K562 (cell line): ENCODE measurements at regions not wholly inside any gene's neighbourhood (a gene's known extent, or its start where the extent isn't known, plus 50 kb on each side); places are given as distances from the start of the nearest gene placed in this dataset.

Source experiments
- ARID3A ChIP-seq: IDR thresholded peaks from 2 replicates; pipeline ENCODE4 v1.6.1; 2012; ENCODE audit warnings: low read depth, low read length, improper control_type of control experiment, borderline replicate concordance
- ATF6 ChIP-seq: sonication (generic); formaldehyde crosslinking; IDR thresholded peaks from 2 replicates; pipeline ENCODE4 v1.4.0; 2020; ENCODE audit warnings: mild to moderate bottlenecking, missing genetic modification reagents
- BRCA1 ChIP-seq, 2 experiments: fragments of 450-650 bp in 1 of 2; sonication (generic) in 1 of 2; formaldehyde crosslinking in 1 of 2; IDR thresholded peaks; 2 replicates each; pipeline versions ENCODE4 v1.5.0 to v1.6.1; 2017 to 2020; ENCODE audit warnings: mild to moderate bottlenecking in 1 of 2, missing genetic modification reagents in 1 of 2
- CAMTA2 ChIP-seq: fragments of 250-450 bp; sonication (Bioruptor Pico); conservative IDR thresholded peaks from 2 replicates; pipeline ENCODE4 v1.5.1; 2022
- CHCHD3 ChIP-seq: fragments of 250-450 bp; sonication (Bioruptor Pico); IDR thresholded peaks from 2 replicates; pipeline ENCODE4 v2.1.2; 2022; ENCODE audit warnings: mild to moderate bottlenecking
- E2F5 ChIP-seq: sonication (generic); formaldehyde crosslinking; IDR thresholded peaks from 2 replicates; pipeline ENCODE4 v1.8.0; 2022; ENCODE audit warnings: mild to moderate bottlenecking, missing genetic modification reagents
- EP300 ChIP-seq: IDR thresholded peaks from 2 replicates; pipeline ENCODE4 v1.6.1; 2012; ENCODE audit warnings: low read length, improper control_type of control experiment
- KDM2B ChIP-seq: fragments of 250-450 bp; sonication (Bioruptor Pico); IDR thresholded peaks from 2 replicates; pipeline ENCODE4 v1.8.0; 2021; ENCODE audit warnings: mild to moderate bottlenecking, moderate library complexity
- MCM7 ChIP-seq, 2 experiments: fragments of 450-650 bp; IDR thresholded peaks; 2 replicates each; pipeline ENCODE4 v1.6.1; 2016 to 2018
- MEIS2 ChIP-seq: fragments of 450-650 bp; IDR thresholded peaks from 2 replicates; pipeline ENCODE4 v1.6.1; 2014; ENCODE audit warnings: mild to moderate bottlenecking; ENCODE audit not compliant: partially characterized antibody
- PML ChIP-seq: IDR thresholded peaks from 2 replicates; pipeline ENCODE4 v1.6.1; 2012; ENCODE audit warnings: low read length, inconsistent platforms
- TAF15 ChIP-seq: fragments of 200-400 bp; formaldehyde crosslinking; IDR thresholded peaks from 2 replicates; pipeline ENCODE4 v1.6.1; 2017; ENCODE audit warnings: mild to moderate bottlenecking, low read depth, low read length, moderate library complexity
- ZNF146 ChIP-seq: IDR thresholded peaks from one replicate; pipeline ENCODE4 v1.6.1; 2018; ENCODE audit warnings: missing compliant biosample characterization; ENCODE audit not compliant: unreplicated experiment
- ZNF24 ChIP-seq: fragments of 450-650 bp; IDR thresholded peaks from 2 replicates; pipeline ENCODE4 v1.6.1; 2016
- ZNF253 ChIP-seq: fragments of 250-450 bp; sonication (Bioruptor Pico); conservative IDR thresholded peaks from 2 replicates; pipeline ENCODE4 v1.6.1; 2021; ENCODE audit warnings: mild to moderate bottlenecking
- ZNF354B ChIP-seq: fragments of 250-450 bp; sonication (Bioruptor Pico); IDR thresholded peaks from 2 replicates; pipeline ENCODE4 v1.4.0; 2020
- ZNF589 ChIP-seq: fragments of 200-800 bp; sonication (Bioruptor generic); IDR thresholded peaks from 2 replicates; pipeline ENCODE4 v1.6.1; 2016; ENCODE audit warnings: low read depth, missing genetic modification characterization, missing compliant biosample characterization
- ZNF592 ChIP-seq: fragments of 450-650 bp; IDR thresholded peaks from 2 replicates; pipeline ENCODE4 v1.6.1; 2017; ENCODE audit warnings: antibody characterized with exemption, mild to moderate bottlenecking

- TF ChIP-seq E2F5 (CRISPR knock-in tag) (peak; percentile 81), CAMTA2 (CRISPR knock-in tag) (no peak), ATF6 (CRISPR knock-in tag) (0 out of 2 replicates have a peak, but pooled peaks have one; percentile 80), MEIS2 (no peak), EP300 (peak; percentile 29), ZNF253 (CRISPR knock-in tag) (no peak), ZNF354B (CRISPR knock-in tag) (no peak), PML (peak; percentile 98), CHCHD3 (peak; percentile 94; the same call in 1 of the 2 replicates), KDM2B (peak; percentile 87; the same call in 1 of the 2 replicates), ZNF24 (peak; percentile 51; the same call in 1 of the 2 replicates), MCM7 (IDR thresholded peaks at IDR 0.05) (no peak), BRCA1 (IDR thresholded peaks at IDR 0.05) (no peak), BRCA1 (CRISPR knock-in tag; IDR thresholded peaks at IDR 0.05) (no peak), TAF15 (peak; percentile 34; the same call in 1 of the 2 replicates), ZNF592 (peak; percentile 46; the same call in 1 of the 2 replicates), ARID3A (no peak), ZNF146 (CRISPR knock-in tag) (peak; percentile 20), ZNF589 (CRISPR knock-in tag) (peak; percentile 94)
Observed at GRCh38 chr6:26156105-26156849, 69.0 kb downstream of the HFE start (continued).
